ENCODE measurements at regions not wholly inside any gene's neighbourhood (a gene's known extent, or its start where the extent isn't known, plus 50 kb on each side); places are given as distances from the start of the nearest gene placed in this dataset.

- no peak for TF ChIP-seq CTCF (IDR thresholded peaks at IDR 0.05)
- H3K27ac ChIP-seq: peak overlapping the region; percentile 50 to 54
- H3K4me1 ChIP-seq: peaks cover 0 to 34% (median 28%) of the 10 kb centered on the region in 4 donors
- intact Hi-C loops (cut with DNase I; ENCODE audit: low total_unique reads): no loop called here
- no peak overlapping the region for H3K4me3 ChIP-seq
- H3K27me3 ChIP-seq: no peaks in the 10 kb centered on the region
- no peak for DNase-seq
- peaks cover 6 to 44% (median 42%) of the 10 kb centered on the region in 3 donors for H3K36me3 ChIP-seq
- H3K9me3 ChIP-seq: no peaks in the 10 kb centered on the region
These were observed 206.2 kb upstream of the RGS6 start for GRCh38 chr14:71725922-71726579.

GRCh38 chr14:71726580-71727021 is 205.6 kb upstream of the RGS6 start:
- H3K9me3 ChIP-seq: no peaks in the 10 kb centered on the region
- H3K27me3 ChIP-seq: no peaks in the 10 kb centered on the region
- H3K4me3 ChIP-seq: no peak overlapping the region
- DNase-seq: no peak
- peaks cover 0 to 28% (median 22%) of the 10 kb centered on the region in 4 donors for H3K4me1 ChIP-seq
- intact Hi-C loops (cut with DNase I; ENCODE audit: low total_unique reads): no loop called here
- no peak for TF ChIP-seq CTCF (IDR thresholded peaks at IDR 0.05)
- H3K36me3 ChIP-seq: peaks cover 9 to 50% (median 47%) of the 10 kb centered on the region in 3 donors
- H3K27ac ChIP-seq: peak overlapping the region; percentile 50 to 54

GRCh38 chr14:71728386-71728785 is 203.8 kb upstream of the RGS6 start:
- H3K4me1 ChIP-seq: peaks cover 0 to 27% (median 19%) of the 10 kb centered on the region in 4 donors
- intact Hi-C loops (cut with DNase I; ENCODE audit: low total_unique reads): no loop called here
- no peak overlapping the region for H3K4me3 ChIP-seq
- H3K36me3 ChIP-seq: peaks cover 9 to 67% (median 53%) of the 10 kb centered on the region in 3 donors
- H3K27me3 ChIP-seq: no peaks in the 10 kb centered on the region
- no peak for TF ChIP-seq CTCF (IDR thresholded peaks at IDR 0.05)
- no peaks in the 10 kb centered on the region for H3K9me3 ChIP-seq
- no peak for DNase-seq
- H3K27ac ChIP-seq: no peak overlapping the region

GRCh38 chr14:71729596-71729995 is 202.6 kb upstream of the RGS6 start:
- Histone ChIP-seq H3K27ac (no peak overlapping the region), H3K4me1 (peaks cover 0 to 39% (median 23%) of the 10 kb centered on the region in 4 donors), H3K36me3 (peaks cover 9 to 76% (median 50%) of the 10 kb centered on the region in 3 donors), H3K4me3 (no peak overlapping the region), H3K9me3 (no peaks in the 10 kb centered on the region), H3K27me3 (no peaks in the 10 kb centered on the region)
- TF ChIP-seq CTCF (IDR thresholded peaks at IDR 0.05): no peak
- DNase-seq: no peak
- intact Hi-C loops (cut with DNase I; ENCODE audit: low total_unique reads): no loop called here

- Histone ChIP-seq H3K9me3 (no peaks in the 10 kb centered on the region), H3K27ac (no peak overlapping the region), H3K4me1 (peaks cover 0 to 42% (median 21%) of the 10 kb centered on the region in 4 donors), H3K36me3 (peaks cover 14 to 76% (median 46%) of the 10 kb centered on the region in 3 donors), H3K4me3 (no peak overlapping the region), H3K27me3 (no peaks in the 10 kb centered on the region)
- DNase-seq: no peak
- no peak for TF ChIP-seq CTCF (IDR thresholded peaks at IDR 0.05)
- intact Hi-C loops (cut with DNase I; ENCODE audit: low total_unique reads): no loop called here
These were observed 201.8 kb upstream of the RGS6 start for GRCh38 chr14:71730471-71730870.

Measured in tibial artery (tissue), 4 donors.